Spleen (tissue), 7 donors: ENCODE measurements at regions not wholly inside any gene's neighbourhood (a gene's known extent, or its start where the extent isn't known, plus 50 kb on each side); places are given as distances from the start of the nearest gene placed in this dataset.

Source experiments
- POLR2A ChIP-seq, 3 donors: fragments of 450-650 bp; IDR thresholded peaks; one replicate each; pipeline ENCODE4 v1.5.1; 2017; ENCODE audit warnings: antibody characterized with exemption in 3 of 3, mild to moderate bottlenecking in 1 of 3
- TF ChIP-seq, protein P1 (sequence below), 11 experiments: fragments of 200-600 bp in 7 of 11; fragments of 450-650 bp in 4 of 11; sonication (generic) in 4 of 11; IDR thresholded peaks in 8 of 11; conservative IDR thresholded peaks in 3 of 11; 1 replicate in 7 of 11; 2 replicates in 4 of 11; pipeline versions ENCODE4 v1.4.0 to v1.8.0; 2016 to 2021; ENCODE audit warnings: antibody characterized with exemption in 11 of 11, inconsistent platforms in 4 of 11, mild to moderate bottlenecking in 1 of 11
- donor health status: DM: no; HTN: no; CAD: no; lungs with moderate emphysema.
- donor health status: DM: no; HTN: no; CAD: no.
- donor health status: DM: no; HTN: no; CAD: no.

GRCh38 chr5:128714551-128714950 lies 176.5 kb upstream of the FBN2 start:
- TF ChIP-seq, protein P1, sequence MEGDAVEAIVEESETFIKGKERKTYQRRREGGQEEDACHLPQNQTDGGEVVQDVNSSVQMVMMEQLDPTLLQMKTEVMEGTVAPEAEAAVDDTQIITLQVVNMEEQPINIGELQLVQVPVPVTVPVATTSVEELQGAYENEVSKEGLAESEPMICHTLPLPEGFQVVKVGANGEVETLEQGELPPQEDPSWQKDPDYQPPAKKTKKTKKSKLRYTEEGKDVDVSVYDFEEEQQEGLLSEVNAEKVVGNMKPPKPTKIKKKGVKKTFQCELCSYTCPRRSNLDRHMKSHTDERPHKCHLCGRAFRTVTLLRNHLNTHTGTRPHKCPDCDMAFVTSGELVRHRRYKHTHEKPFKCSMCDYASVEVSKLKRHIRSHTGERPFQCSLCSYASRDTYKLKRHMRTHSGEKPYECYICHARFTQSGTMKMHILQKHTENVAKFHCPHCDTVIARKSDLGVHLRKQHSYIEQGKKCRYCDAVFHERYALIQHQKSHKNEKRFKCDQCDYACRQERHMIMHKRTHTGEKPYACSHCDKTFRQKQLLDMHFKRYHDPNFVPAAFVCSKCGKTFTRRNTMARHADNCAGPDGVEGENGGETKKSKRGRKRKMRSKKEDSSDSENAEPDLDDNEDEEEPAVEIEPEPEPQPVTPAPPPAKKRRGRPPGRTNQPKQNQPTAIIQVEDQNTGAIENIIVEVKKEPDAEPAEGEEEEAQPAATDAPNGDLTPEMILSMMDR (IDR thresholded peaks at IDR 0.05 in 8 of 11, conservative IDR thresholded peaks at IDR 0.05 in 3 of 11), result no peak
- no peak for TF ChIP-seq POLR2A (IDR thresholded peaks at IDR 0.05)
